Large intestine (tissue), 3 donors: ENCODE measurements at regions not wholly inside any gene's neighbourhood (a gene's known extent, or its start where the extent isn't known, plus 50 kb on each side); places are given as distances from the start of the nearest gene placed in this dataset.

Experiments
- DNase-seq, 2 donors: peaks; one replicate each; pipeline versions ENCODE4 v3.0.0 to v3.0.0-alpha.2; 2013
- H3K27ac ChIP-seq: one replicate; pipeline ENCODE4 v1.5.1; 2013; ENCODE audit warnings: low read length
- H3K27me3 ChIP-seq: 2 replicates; pipeline ENCODE4 v1.6.1; 2013; ENCODE audit warnings: low read length; ENCODE audit not compliant: control insufficient read depth, insufficient read depth
- H3K36me3 ChIP-seq: 2 replicates; pipeline ENCODE4 v1.6.1; 2013; ENCODE audit warnings: low read length; ENCODE audit not compliant: control insufficient read depth, insufficient read depth
- H3K4me1 ChIP-seq: one replicate; pipeline ENCODE4 v1.6.1; 2013; ENCODE audit warnings: low read length; ENCODE audit not compliant: control insufficient read depth, insufficient read depth
- H3K4me3 ChIP-seq: one replicate; pipeline ENCODE4 v1.5.1; 2013; ENCODE audit warnings: low read length
- H3K9me3 ChIP-seq: one replicate; pipeline ENCODE4 v1.6.1; 2013; ENCODE audit warnings: mild to moderate bottlenecking, low read depth, low read length, moderate library complexity; ENCODE audit not compliant: control insufficient read depth
- WGBS: methylation state at CpG from one replicate; pipeline ENCODE4 v1.1.5; 2013; ENCODE audit warnings: low lambda C conversion rate; ENCODE audit not compliant: insufficient coverage; 5-methylcytosine and 5-hydroxymethylcytosine counted together

GRCh38 chr10:118513174-118513573, 82.3 kb downstream of the PRLHR start:
- H3K27ac ChIP-seq, result no peak overlapping the region
- H3K9me3 ChIP-seq, result no peaks in the 10 kb centered on the region
- DNase-seq, result no peak
- H3K27me3 ChIP-seq, result peaks cover 4% of the 10 kb centered on the region
- 100% methylated on average over 2 of the region's 3 CpGs for WGBS
- no peaks in the 10 kb centered on the region for H3K4me1 ChIP-seq
- no peak overlapping the region for H3K4me3 ChIP-seq
- no peaks in the 10 kb centered on the region for H3K36me3 ChIP-seq

DNA sequence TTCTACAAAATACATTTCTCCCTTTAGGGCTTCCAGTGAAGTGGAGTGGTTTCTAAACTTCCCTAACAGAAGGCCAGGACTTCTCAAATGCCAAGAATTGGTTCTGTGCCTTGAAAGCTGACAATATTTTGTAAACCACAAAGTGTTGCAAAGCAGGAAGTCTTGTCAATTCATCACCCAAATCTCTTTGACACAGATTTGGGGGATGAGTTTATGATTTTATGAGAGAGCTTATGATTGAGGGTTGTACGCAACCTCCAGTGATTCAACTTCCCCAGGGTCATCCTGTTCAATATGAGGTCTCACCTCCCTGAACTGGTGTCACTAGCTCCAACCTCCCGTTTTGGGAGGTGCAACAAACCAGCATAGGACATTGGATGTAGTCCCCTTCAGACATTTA, 83.7 kb downstream of the PRLHR start:
- H3K27ac ChIP-seq, result no peak overlapping the region
- H3K9me3 ChIP-seq, result no peaks in the 10 kb centered on the region
- H3K36me3 ChIP-seq, result no peaks in the 10 kb centered on the region
- peaks cover 2% of the 10 kb centered on the region for H3K27me3 ChIP-seq
- no peaks in the 10 kb centered on the region for H3K4me1 ChIP-seq
- whole genome bisulfite sequencing, result no CpG with 5 or more reads among the region's 2 CpGs
- no peak overlapping the region for H3K4me3 ChIP-seq
- no peak for DNase-seq

DNA sequence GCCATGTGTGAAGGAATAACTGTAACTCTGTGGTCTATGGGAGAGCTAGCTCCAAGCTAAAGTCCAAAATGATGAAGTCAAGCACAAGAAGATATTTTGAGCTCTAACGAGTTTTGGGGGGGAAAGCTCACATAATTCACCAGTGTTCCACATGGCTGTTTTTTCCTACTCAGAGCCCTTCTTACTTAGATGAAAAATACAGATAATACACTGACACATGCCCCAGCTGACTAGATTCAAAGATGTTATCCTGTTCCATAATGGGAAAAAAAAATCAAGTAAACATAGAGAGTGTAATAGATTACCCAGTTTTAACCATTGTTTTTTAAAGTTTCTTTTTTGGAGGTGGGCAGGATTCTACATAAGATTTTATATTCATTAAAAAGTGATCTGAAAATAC, 86.6 kb downstream of the PRLHR start:
- Histone ChIP-seq H3K27me3 (peaks cover 2% of the 10 kb centered on the region), H3K4me1 (no peaks in the 10 kb centered on the region), H3K4me3 (no peak overlapping the region), H3K36me3 (no peaks in the 10 kb centered on the region), H3K27ac (no peak overlapping the region), H3K9me3 (no peaks in the 10 kb centered on the region)
- 80% methylated on average over 1 of the region's 1 CpG for WGBS
- DNase-seq, result no peak

DNA sequence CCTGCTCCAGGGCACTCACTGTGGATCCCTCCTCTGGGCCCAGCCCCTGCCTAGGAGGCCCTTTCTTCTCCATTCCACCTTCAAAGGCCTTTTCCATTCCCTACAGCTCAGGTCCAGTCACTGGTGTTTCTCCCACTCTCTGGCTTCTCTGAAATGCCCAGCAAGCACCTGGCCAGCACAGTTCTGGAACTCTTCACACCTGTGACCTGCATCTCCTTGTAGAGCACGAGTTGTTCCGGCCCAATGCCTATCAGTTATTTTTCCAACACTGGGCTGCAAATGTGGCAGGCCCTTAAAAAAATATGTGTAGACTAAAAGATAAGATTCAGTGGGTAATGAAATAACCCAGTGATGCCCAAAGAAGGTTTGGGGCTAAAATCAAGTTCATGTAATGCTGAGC, 87.1 kb downstream of the PRLHR start:
- Histone ChIP-seq H3K9me3 (no peaks in the 10 kb centered on the region), H3K4me3 (no peak overlapping the region), H3K27ac (no peak overlapping the region), H3K4me1 (no peaks in the 10 kb centered on the region), H3K36me3 (no peaks in the 10 kb centered on the region), H3K27me3 (peaks cover 2% of the 10 kb centered on the region)
- WGBS, result no CpG with 5 or more reads among the region's 2 CpGs
- DNase-seq, result no peak

GRCh38 chr10:118506671-118507590, 88.5 kb downstream of the PRLHR start:
- Histone ChIP-seq H3K4me3 (no peak overlapping the region), H3K4me1 (no peaks in the 10 kb centered on the region), H3K9me3 (no peaks in the 10 kb centered on the region), H3K27ac (no peak overlapping the region), H3K36me3 (no peaks in the 10 kb centered on the region), H3K27me3 (peaks cover 2% of the 10 kb centered on the region)
- no peak for DNase-seq
- no CpG with 5 or more reads among the region's 7 CpGs for WGBS

- H3K27me3 ChIP-seq, result no peaks in the 10 kb centered on the region
- H3K9me3 ChIP-seq, result no peaks in the 10 kb centered on the region
- DNase-seq, result no peak
- no peaks in the 10 kb centered on the region for H3K36me3 ChIP-seq
- H3K4me3 ChIP-seq, result no peak overlapping the region
- H3K27ac ChIP-seq, result no peak overlapping the region
- no CpG with 5 or more reads among the region's 3 CpGs for WGBS
- H3K4me1 ChIP-seq, result no peaks in the 10 kb centered on the region
These were observed 90.1 kb downstream of the PRLHR start for GRCh38 chr10:118505363-118505762.

GRCh38 chr10:118504467-118505205, 90.8 kb downstream of the PRLHR start:
- Histone ChIP-seq H3K27ac (no peak overlapping the region), H3K9me3 (no peaks in the 10 kb centered on the region), H3K36me3 (no peaks in the 10 kb centered on the region), H3K4me1 (no peaks in the 10 kb centered on the region), H3K27me3 (no peaks in the 10 kb centered on the region), H3K4me3 (no peak overlapping the region)
- WGBS, result 100% methylated on average over 1 of the region's 7 CpGs
- no peak for DNase-seq

- Histone ChIP-seq H3K27me3 (no peaks in the 10 kb centered on the region), H3K27ac (no peak overlapping the region), H3K36me3 (no peaks in the 10 kb centered on the region), H3K9me3 (no peaks in the 10 kb centered on the region), H3K4me3 (no peak overlapping the region), H3K4me1 (no peaks in the 10 kb centered on the region)
- no peak for DNase-seq
- 81% methylated on average over 1 of the region's 1 CpG for WGBS
These were observed 91.4 kb downstream of the PRLHR start for GRCh38 chr10:118504044-118504443.

DNA sequence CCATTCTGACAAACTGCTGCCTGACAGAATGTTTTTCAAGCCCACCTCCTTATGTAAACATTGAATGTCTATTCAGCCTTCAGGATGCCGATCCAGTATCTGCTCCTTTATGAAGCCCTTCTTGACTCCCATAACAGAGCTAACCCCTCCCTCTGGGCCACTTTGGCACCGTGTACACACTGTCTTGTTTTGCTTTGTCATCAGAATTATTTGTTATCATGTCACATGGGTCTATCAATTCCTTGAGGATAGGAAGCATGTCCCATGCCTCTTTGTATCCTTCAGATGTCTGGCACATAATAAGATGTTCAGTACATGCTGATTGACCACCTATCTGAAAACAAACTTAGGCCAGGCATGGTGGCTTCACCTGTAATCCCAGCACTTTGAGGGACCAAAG, 92.3 kb downstream of the PRLHR start:
- no peaks in the 10 kb centered on the region for H3K4me1 ChIP-seq
- DNase-seq, result no peak

GRCh38 chr10:118501637-118502440, 93.6 kb downstream of the PRLHR start:
- 100% methylated on average over 1 of the region's 9 CpGs for WGBS
- Histone ChIP-seq H3K27ac (no peak overlapping the region), H3K9me3 (no peaks in the 10 kb centered on the region), H3K27me3 (no peaks in the 10 kb centered on the region), H3K4me3 (no peak overlapping the region), H3K4me1 (no peaks in the 10 kb centered on the region), H3K36me3 (no peaks in the 10 kb centered on the region)
- DNase-seq, result no peak

More for the DNA sequence above, 92.3 kb downstream of the PRLHR start:
- Histone ChIP-seq H3K4me3 (no peak overlapping the region), H3K9me3 (no peaks in the 10 kb centered on the region), H3K36me3 (no peaks in the 10 kb centered on the region), H3K27me3 (no peaks in the 10 kb centered on the region), H3K27ac (no peak overlapping the region)
- WGBS, result no CpG with 5 or more reads among the region's 2 CpGs
